ENCODE measurements at regions not wholly inside any gene's neighbourhood (a gene's known extent, or its start where the extent isn't known, plus 50 kb on each side); places are given as distances from the start of the nearest gene placed in this dataset.
A peak's percentile ranks its signal among the peaks of the same experiment; 100 is the strongest.
"Not testable (repeated sequence)": the region's sequence is repeated elsewhere in the genome, so short reads cannot be mapped to it uniquely, and the experiment has no call there.

GRCh38 chr2:7377916-7378569 is 460.8 kb downstream of the RNF144A start:
- DNase-seq (ENCODE audit: low read depth, low spot score) = peak; percentile 80

GRCh38 chr2:7378591-7378990 is 461.4 kb downstream of the RNF144A start:
- DNase-seq (ENCODE audit: low read depth, low spot score) = no peak

- no peak for DNase-seq (ENCODE audit: low read depth, low spot score)
These were observed 462.6 kb downstream of the RNF144A start for GRCh38 chr2:7379799-7380198.

GRCh38 chr2:7384773-7385349 is 467.6 kb downstream of the RNF144A start:
- no peak for DNase-seq (ENCODE audit: low read depth, low spot score)

- DNase-seq (ENCODE audit: low read depth, low spot score) = not testable (repeated sequence)
These were observed 473.1 kb downstream of the RNF144A start for GRCh38 chr2:7390311-7390710.

- peak; percentile 42 for DNase-seq (ENCODE audit: low read depth, low spot score)
These were observed 475.0 kb downstream of the RNF144A start for GRCh38 chr2:7392076-7392787.

GRCh38 chr2:7394195-7394594 is 477.0 kb downstream of the RNF144A start:
- DNase-seq (ENCODE audit: low read depth, low spot score) = no peak

- no peak for DNase-seq (ENCODE audit: low read depth, low spot score)
These were observed 483.4 kb downstream of the RNF144A start for GRCh38 chr2:7400628-7401027.

GRCh38 chr2:7403092-7403775 is 486.0 kb downstream of the RNF144A start:
- DNase-seq (ENCODE audit: low read depth, low spot score) = no peak

GRCh38 chr2:7405861-7406715 is 488.9 kb downstream of the RNF144A start:
- no peak for DNase-seq (ENCODE audit: low read depth, low spot score)

GRCh38 chr2:7407001-7407400 is 489.8 kb downstream of the RNF144A start:
- DNase-seq (ENCODE audit: low read depth, low spot score) = no peak

GRCh38 chr2:7407906-7408680 is 490.9 kb downstream of the RNF144A start:
- DNase-seq (ENCODE audit: low read depth, low spot score) = no peak

GRCh38 chr2:7411691-7412090 is 494.5 kb downstream of the RNF144A start:
- DNase-seq (ENCODE audit: low read depth, low spot score) = no peak

- no peak for DNase-seq (ENCODE audit: low read depth, low spot score)
These were observed 500.9 kb downstream of the RNF144A start for GRCh38 chr2:7417845-7418742.

- DNase-seq (ENCODE audit: low read depth, low spot score) = no peak
These were observed 502.0 kb downstream of the RNF144A start for GRCh38 chr2:7419186-7419585.

GRCh38 chr2:7419814-7420311 is 502.7 kb downstream of the RNF144A start:
- no peak for DNase-seq (ENCODE audit: low read depth, low spot score)

GRCh38 chr2:7420530-7420929 is 503.3 kb downstream of the RNF144A start:
- no peak for DNase-seq (ENCODE audit: low read depth, low spot score)

GRCh38 chr2:7424481-7424880 is 507.3 kb downstream of the RNF144A start:
- DNase-seq (ENCODE audit: low read depth, low spot score) = no peak

GRCh38 chr2:7427293-7428060 is 510.3 kb downstream of the RNF144A start:
- DNase-seq (ENCODE audit: low read depth, low spot score) = peak; percentile 66

Data from ELF-1 (cell line).